Endothelial cell of umbilical vein (primary cell): ENCODE measurements at regions not wholly inside any gene's neighbourhood (a gene's known extent, or its start where the extent isn't known, plus 50 kb on each side); places are given as distances from the start of the nearest gene placed in this dataset.

ENCODE experiments used
- BruUV-seq: library from RNA; stranded (reverse); fragments of 400-500 nt; replicated peaks from 2 replicates; lab custom pipeline; 2021; lab: Mats Ljungman, UMichigan
- CTCF ChIA-PET: fragments of 300-600, 350-600 bp; sonication (Branson Sonifier 250); formaldehyde crosslinking; loops from one replicate; lab custom pipeline; 2021; ENCODE audit warnings: antibody characterized with exemption, inconsistent platforms; lab: Charles Lee
- POLR2A ChIA-PET: fragments of 300-600, 350-600 bp; sonication (Branson Sonifier 250); formaldehyde crosslinking; loops from one replicate; lab custom pipeline; 2021; ENCODE audit warnings: antibody characterized with exemption, inconsistent platforms; lab: Charles Lee
- DNase-seq: peaks from one replicate; pipeline ENCODE4 v3.0.0-alpha.2; 2011; ENCODE audit warnings: low read depth, low spot score
- FAIRE-seq: peaks from 2 replicates; lab custom pipeline; 2011; peaks lifted over from hg19 to GRCh38; lab: Jason Lieb, UNC
- H2AFZ ChIP-seq: 2 replicates; pipeline ENCODE4 v1.6.0; 2012; ENCODE audit warnings: low read depth, low read length, control low read depth, inconsistent platforms
- H3K27ac ChIP-seq: 2 replicates; pipeline ENCODE4 v1.5.1; 2011; ENCODE audit warnings: low read depth, mild to moderate bottlenecking, control low read depth, low read length, moderate library complexity; ENCODE audit not compliant: insufficient read depth
- H3K27me3 ChIP-seq, 2 experiments: 2 replicates each; pipeline versions ENCODE4 v1.6.0 to v1.6.1; 2011; ENCODE audit warnings: low read length in 2 of 2, mixed read lengths in 1 of 2; ENCODE audit not compliant: control insufficient read depth in 2 of 2, insufficient read depth in 2 of 2
- H3K36me3 ChIP-seq, 2 experiments: 2 replicates in 1 of 2; 3 replicates in 1 of 2; pipeline ENCODE4 v1.5.1; 2011; ENCODE audit warnings: low read length in 2 of 2, mild to moderate bottlenecking in 1 of 2, moderate library complexity in 1 of 2; ENCODE audit not compliant: control insufficient read depth in 2 of 2, insufficient read depth in 2 of 2; ENCODE audit errors: extremely low read depth in 1 of 2
- H3K4me1 ChIP-seq: 3 replicates; pipeline ENCODE4 v1.5.1; 2011; ENCODE audit warnings: mild to moderate bottlenecking, low read length; ENCODE audit not compliant: control insufficient read depth, insufficient read depth; ENCODE audit errors: extremely low read depth
- H3K4me2 ChIP-seq: 2 replicates; pipeline ENCODE4 v1.6.1; 2011; ENCODE audit warnings: low read length, control low read depth, mixed read lengths; ENCODE audit not compliant: insufficient read depth
- H3K4me3 ChIP-seq, 3 experiments: fragments of 200-600 bp in 1 of 3; sonication (generic), shearing (Covaris generic) in 1 of 3; replicated peaks in 1 of 3; 2 replicates each; pipeline ENCODE4 v1.5.1; 2011 to 2016; ENCODE audit warnings: control low read depth in 3 of 3, low read length in 3 of 3, mild to moderate bottlenecking in 2 of 3, inconsistent platforms in 1 of 3, low read depth in 1 of 3, moderate library complexity in 1 of 3; ENCODE audit not compliant: insufficient read depth in 1 of 3
- H3K79me2 ChIP-seq: 2 replicates; pipeline ENCODE4 v1.6.0; 2012; ENCODE audit warnings: low read length, inconsistent platforms; ENCODE audit not compliant: control insufficient read depth, insufficient read depth
- H3K9ac ChIP-seq: replicated peaks from 2 replicates; pipeline ENCODE3; 2011; ENCODE audit warnings: low read length, control low read depth; ENCODE audit not compliant: insufficient read depth; ENCODE audit errors: extremely low read depth
- H3K9me1 ChIP-seq: replicated peaks from 3 replicates; pipeline ENCODE4 v1.6.0; 2011; ENCODE audit warnings: mild to moderate bottlenecking, low read length; ENCODE audit not compliant: control insufficient read depth, insufficient read depth; ENCODE audit errors: extremely low read depth
- H3K9me3 ChIP-seq: replicated peaks from 2 replicates; pipeline ENCODE4 v1.5.1; 2012; ENCODE audit warnings: low read length, inconsistent platforms; ENCODE audit not compliant: control insufficient read depth, insufficient read depth
- H4K20me1 ChIP-seq: replicated peaks from 2 replicates; pipeline ENCODE3; 2011; ENCODE audit warnings: mild to moderate bottlenecking, low read length; ENCODE audit not compliant: control insufficient read depth, insufficient read depth; ENCODE audit errors: extremely low read depth
- EZH2 ChIP-seq: IDR thresholded peaks from 2 replicates; pipeline ENCODE4 v1.6.1; 2012; ENCODE audit warnings: borderline replicate concordance, low read depth, mild to moderate bottlenecking, moderate library complexity, low read length, inconsistent platforms; ENCODE audit not compliant: severe bottlenecking
- FOS ChIP-seq: IDR thresholded peaks from 2 replicates; pipeline ENCODE4 v1.6.1; 2011; ENCODE audit warnings: mild to moderate bottlenecking, low read length, moderate library complexity, borderline replicate concordance; ENCODE audit not compliant: insufficient read depth
- GATA2 ChIP-seq: IDR thresholded peaks from 2 replicates; pipeline ENCODE4 v1.7.0; 2011; ENCODE audit warnings: low read depth, mild to moderate bottlenecking, moderate library complexity, mixed read lengths, low read length; ENCODE audit not compliant: insufficient read length, insufficient read depth
- JUN ChIP-seq: IDR thresholded peaks from 2 replicates; pipeline ENCODE4 v1.6.1; 2011; ENCODE audit warnings: borderline replicate concordance, low read depth; ENCODE audit not compliant: insufficient read length, insufficient read depth
- MYC ChIP-seq: IDR thresholded peaks from one replicate; pipeline ENCODE4 v1.6.1; 2011; ENCODE audit warnings: mild to moderate bottlenecking, low read depth, low read length
- POLR2A ChIP-seq: IDR thresholded peaks from 2 replicates; pipeline ENCODE4 v1.6.1; 2012; ENCODE audit warnings: low read depth, mild to moderate bottlenecking, control low read depth, low read length
- POLR2AphosphoS5 ChIP-seq: IDR thresholded peaks from 2 replicates; pipeline ENCODE4 v1.6.1; 2012; ENCODE audit warnings: low read depth, mild to moderate bottlenecking, control low read depth, low read length, moderate library complexity; ENCODE audit not compliant: insufficient read depth
- dilution Hi-C: fragments of 300-500 bp; cut with MboI; formaldehyde crosslinking; loops from one replicate; pipeline ENCODE4 v1.15.0; 2019; ENCODE audit warnings: low sequenced_read_pairs; ENCODE audit not compliant: extremely low pct_ligation_motif_present
- intact Hi-C: fragments of 100-400 bp; cut with micrococcal nuclease; formaldehyde crosslinking; loops from one replicate; pipeline ENCODE4 v1.10.0; 2022
- TF ChIP-seq, protein P1 (sequence below): IDR thresholded peaks from 2 replicates; pipeline ENCODE4 v1.6.1; 2011; ENCODE audit not compliant: insufficient read depth, insufficient read length
- TF ChIP-seq, protein P2 (sequence below), 2 donors: IDR thresholded peaks; 1 replicate in 1 of 2; 2 replicates in 1 of 2; pipeline ENCODE4 v1.5.1; 2011; ENCODE audit warnings: low read length in 2 of 2, mild to moderate bottlenecking in 2 of 2, moderate library complexity in 2 of 2, control low read depth in 1 of 2, inconsistent platforms in 1 of 2, low read depth in 1 of 2; ENCODE audit not compliant: insufficient read depth in 1 of 2; ENCODE audit errors: extremely low read depth in 1 of 2

DNA sequence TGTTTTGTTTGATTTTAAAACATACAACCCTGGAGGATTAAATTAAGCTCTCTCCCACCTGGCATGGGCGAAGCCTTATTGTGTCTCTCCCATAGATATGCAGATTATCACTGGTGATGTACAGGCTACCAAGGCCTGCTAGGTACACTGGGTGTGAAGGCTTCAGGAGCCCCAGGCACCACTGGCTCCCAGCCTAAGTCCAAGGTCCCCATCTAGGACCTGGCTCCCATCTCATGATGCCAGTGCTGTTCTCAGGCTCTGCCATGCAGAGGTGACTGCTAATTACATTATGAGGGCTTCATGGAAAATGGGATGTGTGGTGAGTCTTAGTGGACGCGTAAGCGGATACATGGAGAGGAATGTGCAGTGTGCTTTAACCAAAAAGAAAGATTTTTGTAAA is 201.2 kb upstream of the KLHL29 start:
- Histone ChIP-seq H2AFZ (no peak overlapping the region), H3K4me1 (no peaks in the 10 kb centered on the region), H3K27me3 (no peaks in the 10 kb centered on the region), H3K9me1 (no peaks in the 10 kb centered on the region), H3K36me3 (no peaks in the 10 kb centered on the region), H3K27ac (no peak overlapping the region), H3K9me3 (peaks cover 4% of the 10 kb centered on the region), H3K4me3 (no peak overlapping the region), H3K9ac (no peak overlapping the region), H3K79me2 (no peaks in the 10 kb centered on the region), H3K4me2 (no peak overlapping the region), H4K20me1 (no peaks in the 10 kb centered on the region)
- no peak for TF ChIP-seq POLR2AphosphoS5
- TF ChIP-seq MYC, result no peak
- TF ChIP-seq, protein P1, sequence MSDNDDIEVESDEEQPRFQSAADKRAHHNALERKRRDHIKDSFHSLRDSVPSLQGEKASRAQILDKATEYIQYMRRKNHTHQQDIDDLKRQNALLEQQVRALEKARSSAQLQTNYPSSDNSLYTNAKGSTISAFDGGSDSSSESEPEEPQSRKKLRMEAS, result no peak
- TF ChIP-seq FOS, result no peak
- TF ChIP-seq POLR2A, result no peak
- TF ChIP-seq GATA2, result no peak
- no peak for TF ChIP-seq JUN
- TF ChIP-seq EZH2, result no peak
- TF ChIP-seq, protein P2, sequence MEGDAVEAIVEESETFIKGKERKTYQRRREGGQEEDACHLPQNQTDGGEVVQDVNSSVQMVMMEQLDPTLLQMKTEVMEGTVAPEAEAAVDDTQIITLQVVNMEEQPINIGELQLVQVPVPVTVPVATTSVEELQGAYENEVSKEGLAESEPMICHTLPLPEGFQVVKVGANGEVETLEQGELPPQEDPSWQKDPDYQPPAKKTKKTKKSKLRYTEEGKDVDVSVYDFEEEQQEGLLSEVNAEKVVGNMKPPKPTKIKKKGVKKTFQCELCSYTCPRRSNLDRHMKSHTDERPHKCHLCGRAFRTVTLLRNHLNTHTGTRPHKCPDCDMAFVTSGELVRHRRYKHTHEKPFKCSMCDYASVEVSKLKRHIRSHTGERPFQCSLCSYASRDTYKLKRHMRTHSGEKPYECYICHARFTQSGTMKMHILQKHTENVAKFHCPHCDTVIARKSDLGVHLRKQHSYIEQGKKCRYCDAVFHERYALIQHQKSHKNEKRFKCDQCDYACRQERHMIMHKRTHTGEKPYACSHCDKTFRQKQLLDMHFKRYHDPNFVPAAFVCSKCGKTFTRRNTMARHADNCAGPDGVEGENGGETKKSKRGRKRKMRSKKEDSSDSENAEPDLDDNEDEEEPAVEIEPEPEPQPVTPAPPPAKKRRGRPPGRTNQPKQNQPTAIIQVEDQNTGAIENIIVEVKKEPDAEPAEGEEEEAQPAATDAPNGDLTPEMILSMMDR (IDR thresholded peaks at IDR 0.05; ENCODE audit: extremely low read depth in 1 of 2, insufficient read depth in 1 of 2, low read depth in 1 of 2, low read length in 2 of 2), result no peak
- POLR2A ChIA-PET, result no interaction called here
- dilution Hi-C loops (no loop called here), intact Hi-C loops (no loop called here)
- CTCF ChIA-PET, result no interaction called here
- BruUV-seq, result no TSS peak
- DNase-seq, result no peak
- no peak for FAIRE-seq
